KBM-7 (cell line): ENCODE measurements at regions not wholly inside any gene's neighbourhood (a gene's known extent, or its start where the extent isn't known, plus 50 kb on each side); places are given as distances from the start of the nearest gene placed in this dataset.
"Not testable (repeated sequence)": the region's sequence is repeated elsewhere in the genome, so short reads cannot be mapped to it uniquely, and the experiment has no call there.

ENCODE experiments used
- DNase-seq: peaks from one replicate; pipeline ENCODE4 v3.0.0-alpha.2; 2015
- in situ Hi-C: fragments of 300-500 bp; cut with MboI; formaldehyde crosslinking; loops from 2 replicates; pipeline ENCODE4 v1.14.3; 2020; ENCODE audit warnings: low sequenced_read_pairs, low pct_unique_long_range_greater_than_20kb, mixed read lengths

DNA sequence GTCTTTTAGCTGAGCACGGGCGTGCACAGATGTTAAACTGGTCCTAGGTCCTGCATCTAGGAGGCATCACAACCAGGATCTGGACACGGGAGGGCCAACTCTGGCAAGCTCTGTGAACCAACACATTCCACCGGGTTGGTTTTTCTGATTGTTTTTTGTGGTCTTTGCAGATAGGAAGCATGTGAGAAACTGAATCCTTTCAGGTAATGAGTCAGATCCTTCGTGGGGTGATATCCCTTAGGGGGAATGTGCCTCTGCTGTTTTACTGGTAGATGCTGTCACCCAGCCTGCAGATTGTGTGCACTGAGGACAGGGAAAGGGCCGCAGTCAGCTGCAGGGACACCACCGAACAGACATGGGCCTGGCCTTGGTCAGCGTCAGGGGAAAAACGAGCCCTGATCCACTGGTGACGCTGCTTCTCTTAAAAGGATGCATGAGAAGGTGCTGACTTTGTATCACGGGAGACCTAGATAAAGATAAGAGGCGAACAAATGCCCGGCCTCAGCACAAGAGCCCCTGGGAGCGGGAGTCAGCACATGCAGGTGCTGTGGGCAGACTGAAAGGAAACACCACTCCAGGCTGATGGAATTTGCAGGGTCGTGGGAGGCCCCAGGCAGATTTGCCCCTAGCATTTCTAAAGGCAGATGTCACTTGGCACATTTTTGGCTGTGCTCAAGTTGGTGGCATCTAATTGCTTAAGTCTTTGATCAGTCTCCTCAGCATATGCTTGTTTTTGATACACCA, 51.1 kb downstream of the DOP1B start:
- in situ Hi-C loops, result no loop called here
- DNase-seq, result no peak

DNA sequence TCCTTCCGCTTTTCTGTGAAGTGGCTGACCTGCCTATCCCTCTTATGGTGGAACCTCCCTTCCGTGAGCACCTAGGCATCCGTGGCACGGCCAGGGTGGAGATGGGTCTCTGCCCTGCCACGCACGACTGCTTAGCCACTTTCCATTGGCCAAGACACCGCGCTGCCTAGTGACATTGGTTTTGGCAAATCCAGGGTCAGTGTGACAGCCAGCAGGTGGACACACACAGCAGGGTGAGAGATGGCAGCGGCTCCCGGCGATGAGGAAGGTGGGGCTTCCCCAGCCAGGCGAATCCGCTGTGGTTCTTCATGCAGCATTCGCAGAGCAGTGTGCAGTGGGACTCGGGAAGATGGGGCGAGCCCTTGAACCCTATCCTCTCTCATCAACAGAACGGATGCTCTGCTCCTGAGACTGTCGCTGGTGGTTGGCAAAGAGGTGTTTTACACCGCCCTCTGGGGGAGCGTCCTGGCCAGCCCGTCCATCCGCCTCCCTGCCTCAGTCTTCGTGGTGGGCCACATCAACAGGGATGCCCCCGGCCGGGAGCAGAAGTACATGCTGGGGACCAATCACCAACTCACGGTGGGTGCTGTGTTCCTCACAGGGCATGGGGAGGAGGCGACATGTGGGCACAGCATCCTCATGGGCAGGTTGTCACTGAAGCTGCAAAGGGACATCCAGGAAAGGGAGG, 51.8 kb downstream of the DOP1B start:
- in situ Hi-C loops, result no loop called here
- DNase-seq, result no peak

- in situ Hi-C loops, result no loop called here
- peak; percentile 69 for DNase-seq
These were observed 53.1 kb downstream of the DOP1B start for GRCh38 chr21:36209626-36210171.

DNA sequence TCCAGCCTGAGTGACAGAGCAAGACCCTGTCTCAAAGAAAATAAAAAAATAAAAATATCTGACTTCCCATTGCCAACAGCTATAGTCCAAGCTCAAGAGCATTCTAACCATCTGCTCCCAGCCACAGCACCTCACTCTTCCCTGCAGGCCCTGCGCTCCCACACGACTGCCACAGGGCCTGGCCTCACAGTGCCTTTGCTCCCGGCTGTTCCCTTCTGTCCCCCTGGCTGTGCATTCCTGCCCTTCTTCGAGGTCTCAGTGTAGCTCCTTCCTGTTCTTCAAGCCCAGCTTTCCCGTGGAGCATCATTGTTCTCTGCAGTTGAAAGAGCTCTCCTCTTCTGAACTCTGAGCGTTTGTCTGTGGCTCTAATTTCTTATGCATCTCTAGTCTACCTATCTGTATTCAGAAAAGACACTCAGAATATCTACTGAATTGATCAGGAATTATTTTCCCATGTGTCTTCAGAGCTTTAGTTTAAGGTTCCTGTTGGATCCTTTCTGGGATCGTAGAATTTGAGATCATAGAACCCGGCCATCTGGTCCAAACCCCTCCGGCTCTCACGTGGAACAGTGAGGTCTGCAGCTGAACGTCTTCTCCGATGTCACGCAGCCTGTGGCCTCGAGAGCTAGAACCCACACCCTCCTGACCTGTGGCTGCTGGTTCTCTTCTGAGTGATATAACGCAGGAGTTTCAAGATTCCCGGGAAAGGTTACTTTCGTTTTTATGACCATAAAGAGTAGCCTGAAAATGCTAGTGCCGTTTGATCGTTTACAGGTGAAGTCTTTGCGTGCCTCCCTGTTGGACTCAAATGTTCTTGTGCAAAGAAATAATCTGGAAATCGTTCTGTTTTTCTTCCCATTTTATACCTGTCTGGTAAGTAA, 54.4 kb downstream of the DOP1B start:
- in situ Hi-C loops, result no loop called here
- no peak for DNase-seq

GRCh38 chr21:36211660-36212512, 55.3 kb downstream of the DOP1B start:
- no peak for DNase-seq
- in situ Hi-C loops, result no loop called here

GRCh38 chr21:36212513-36212780, 55.8 kb downstream of the DOP1B start:
- in situ Hi-C loops, result no loop called here
- no peak for DNase-seq

- no peak for DNase-seq
- in situ Hi-C loops, result no loop called here
These were observed 57.9 kb downstream of the DOP1B start for GRCh38 chr21:36214561-36214960.

- DNase-seq, result no peak
- in situ Hi-C loops, result no loop called here
These were observed 61.1 kb downstream of the DOP1B start for GRCh38 chr21:36217743-36218142.

GRCh38 chr21:36218691-36219090, 62.1 kb downstream of the DOP1B start:
- no peak for DNase-seq
- in situ Hi-C loops, result no loop called here

DNA sequence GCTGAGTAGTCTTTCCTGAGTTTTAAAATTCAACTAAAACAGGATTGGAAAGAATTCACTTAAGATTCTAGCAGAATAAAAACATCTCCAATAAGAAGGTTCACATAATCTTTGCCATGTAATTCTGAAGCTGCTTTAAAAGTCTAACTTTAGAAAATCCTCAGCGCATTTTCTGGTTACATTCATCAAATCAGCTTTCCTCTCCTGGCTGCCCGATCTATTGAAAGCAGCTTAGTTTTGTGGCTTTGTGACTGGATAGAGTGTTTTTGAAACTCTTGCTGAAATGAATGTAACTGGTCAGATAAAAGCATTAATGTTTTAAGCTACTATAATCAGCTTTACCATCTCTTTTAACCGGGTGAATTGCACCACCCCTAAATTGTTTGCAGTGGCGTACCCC, 66.8 kb downstream of the DOP1B start:
- in situ Hi-C loops, result no loop called here
- no peak for DNase-seq

GRCh38 chr21:36229181-36229580, 72.6 kb downstream of the DOP1B start:
- in situ Hi-C loops, result no loop called here
- no peak for DNase-seq

GRCh38 chr21:36231444-36231843, 74.8 kb downstream of the DOP1B start:
- DNase-seq, in situ Hi-C loops: not testable (repeated sequence)

- in situ Hi-C loops, result no loop called here
- no peak for DNase-seq
These were observed 76.0 kb downstream of the DOP1B start for GRCh38 chr21:36232641-36233040.

- in situ Hi-C loops, result no loop called here
- DNase-seq, result no peak
These were observed 78.5 kb downstream of the DOP1B start for GRCh38 chr21:36235058-36235582.

GRCh38 chr21:36236052-36236730, 79.6 kb downstream of the DOP1B start:
- in situ Hi-C loops, result no loop called here
- DNase-seq, result no peak

GRCh38 chr21:36237441-36237840, 80.8 kb downstream of the DOP1B start:
- DNase-seq, result no peak
- in situ Hi-C loops, result no loop called here

DNA sequence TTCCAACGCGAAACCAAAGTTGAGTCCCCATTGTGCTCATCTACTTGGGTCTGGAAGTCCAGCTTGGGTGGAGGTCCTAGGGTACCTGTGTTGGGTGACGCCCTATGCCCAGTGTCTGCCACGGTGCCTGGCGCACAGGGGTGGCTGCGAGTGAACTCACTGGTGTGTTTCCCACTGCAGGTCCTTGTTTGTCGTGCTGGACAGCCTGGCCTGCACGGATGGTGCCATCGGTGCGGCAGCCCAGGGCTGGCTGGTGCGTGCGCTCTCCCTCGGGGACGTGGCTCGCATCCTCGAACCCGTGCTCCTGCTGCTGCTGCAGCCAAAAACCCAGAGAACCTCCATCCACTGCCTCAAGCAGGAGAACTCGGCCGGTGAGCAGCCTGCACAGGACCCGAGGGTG, 80.4 kb upstream of the MORC3 start:
- DNase-seq, result no peak
- in situ Hi-C loops, result no loop called here

DNA sequence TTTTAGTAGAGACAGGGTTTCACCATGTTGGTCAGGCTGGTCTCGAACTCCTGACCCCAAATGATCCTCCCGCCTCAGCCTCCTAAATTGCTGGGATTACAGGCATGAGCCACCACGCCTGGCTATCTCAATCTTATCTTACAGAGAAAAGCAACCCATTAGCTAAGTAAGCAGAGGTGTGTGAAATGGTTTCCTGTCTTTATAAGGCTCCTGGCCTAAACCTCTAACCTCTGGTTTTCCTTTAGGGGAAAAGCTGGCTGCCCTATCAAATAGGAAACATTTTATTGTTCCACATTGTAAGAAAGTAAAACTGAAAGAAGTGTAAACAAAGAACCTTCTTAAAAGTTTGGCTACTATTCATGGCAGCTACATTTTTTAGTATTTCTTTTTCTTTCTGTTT, 78.3 kb upstream of the MORC3 start:
- in situ Hi-C loops, result no loop called here

More for the DNA sequence above, 78.3 kb upstream of the MORC3 start:
- DNase-seq, result no peak
